NCI-H2081 treated with DMSO at 0.1 percent for 48 hours (cell line): ENCODE measurements at regions not wholly inside any gene's neighbourhood (a gene's known extent, or its start where the extent isn't known, plus 50 kb on each side); places are given as distances from the start of the nearest gene placed in this dataset.

Experiments
- DNase-seq: peaks from one replicate; lab custom pipeline; 2025; lab: John Stamatoyannopoulos, UW

- no peak for DNase-seq
These were observed 618.3 kb upstream of the PCDH20 start for GRCh38 chr13:62033934-62034333.

GRCh38 chr13:62022369-62022768, 606.7 kb upstream of the PCDH20 start:
- DNase-seq, result no peak

DNA sequence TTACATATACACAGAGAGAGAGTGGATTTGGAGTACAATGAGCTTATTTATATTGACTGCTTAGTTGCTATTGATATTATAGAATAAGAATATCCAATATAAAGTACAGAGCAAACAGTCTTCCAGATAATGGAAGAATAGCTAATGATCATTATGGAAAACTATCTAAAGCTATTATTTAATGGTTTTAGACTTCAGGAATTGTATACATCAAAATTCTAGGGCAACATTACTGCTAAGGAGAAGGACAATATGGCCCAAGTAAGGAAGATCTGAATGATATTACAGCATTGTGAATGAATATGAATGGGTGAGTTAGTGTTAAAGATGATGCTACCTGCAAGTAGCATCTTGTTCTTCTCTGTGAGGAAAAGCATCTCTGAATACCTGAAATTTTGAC, 604.2 kb upstream of the PCDH20 start:
- DNase-seq, result no peak

- DNase-seq, result peak; percentile 6
These were observed 598.6 kb upstream of the PCDH20 start for GRCh38 chr13:62014299-62014698.

GRCh38 chr13:62003452-62003851, 587.8 kb upstream of the PCDH20 start:
- no peak for DNase-seq

- DNase-seq, result no peak
These were observed 578.5 kb upstream of the PCDH20 start for GRCh38 chr13:61994174-61994573.

DNA sequence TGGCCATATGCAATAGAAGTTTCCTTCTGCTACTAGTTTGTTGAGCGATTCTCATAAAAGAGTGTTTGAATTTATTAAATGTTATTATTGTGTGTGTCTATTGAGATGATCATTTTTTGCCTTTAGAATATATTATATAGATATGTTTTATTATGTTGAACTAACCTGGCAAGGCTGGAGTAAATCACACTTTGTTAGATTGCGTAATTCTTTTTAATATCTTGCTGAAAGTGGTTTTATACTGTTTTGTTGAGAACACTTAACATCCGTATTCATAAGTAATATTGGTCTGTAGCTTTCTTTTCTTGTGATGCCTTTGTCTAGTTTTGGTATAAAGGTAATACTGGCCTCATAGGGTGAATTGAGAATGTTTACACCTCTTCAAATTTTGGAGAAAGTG, 574.3 kb upstream of the PCDH20 start:
- DNase-seq, result no peak

- no peak for DNase-seq
These were observed 573.2 kb upstream of the PCDH20 start for GRCh38 chr13:61988810-61989209.

GRCh38 chr13:61975001-61975400, 559.4 kb upstream of the PCDH20 start:
- no peak for DNase-seq

DNA sequence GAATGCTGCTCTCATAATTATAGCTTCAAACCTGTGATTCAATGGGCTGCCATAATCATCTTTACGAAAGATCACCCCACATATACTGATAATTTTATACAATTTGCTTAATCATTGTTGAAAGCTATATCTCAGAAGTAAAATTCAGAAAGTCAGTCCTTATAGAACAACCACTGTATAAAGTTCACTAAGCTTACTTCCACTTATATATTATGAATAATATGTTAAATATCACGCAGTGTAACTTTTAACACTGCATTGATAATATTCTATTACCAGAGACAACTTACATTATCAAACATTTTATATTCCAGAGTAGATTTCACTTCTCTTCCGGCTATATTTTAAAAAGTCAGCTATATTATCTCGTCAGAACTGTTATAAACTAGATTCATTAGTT, 550.1 kb upstream of the PCDH20 start:
- no peak for DNase-seq

DNA sequence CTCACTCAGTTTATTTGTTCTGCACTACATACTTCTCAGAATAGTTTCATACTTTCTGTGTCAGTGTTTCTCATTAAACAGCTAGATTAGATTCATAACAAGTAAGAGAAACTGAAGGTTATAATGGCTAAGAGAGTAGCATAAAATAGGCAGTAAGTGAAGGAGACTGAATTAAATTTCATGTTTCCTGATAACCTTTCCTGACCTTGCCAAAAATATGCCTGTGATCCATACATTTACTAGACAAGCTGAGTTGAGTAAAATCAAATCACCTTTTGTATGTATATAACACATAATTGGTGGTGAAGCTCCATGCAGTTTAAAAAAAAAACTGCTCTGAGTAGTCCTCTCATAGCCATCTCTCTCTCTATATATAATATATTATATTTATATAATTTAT, 545.3 kb upstream of the PCDH20 start:
- DNase-seq, result no peak

GRCh38 chr13:61954092-61954491, 538.4 kb upstream of the PCDH20 start:
- DNase-seq, result peak; percentile 3

DNA sequence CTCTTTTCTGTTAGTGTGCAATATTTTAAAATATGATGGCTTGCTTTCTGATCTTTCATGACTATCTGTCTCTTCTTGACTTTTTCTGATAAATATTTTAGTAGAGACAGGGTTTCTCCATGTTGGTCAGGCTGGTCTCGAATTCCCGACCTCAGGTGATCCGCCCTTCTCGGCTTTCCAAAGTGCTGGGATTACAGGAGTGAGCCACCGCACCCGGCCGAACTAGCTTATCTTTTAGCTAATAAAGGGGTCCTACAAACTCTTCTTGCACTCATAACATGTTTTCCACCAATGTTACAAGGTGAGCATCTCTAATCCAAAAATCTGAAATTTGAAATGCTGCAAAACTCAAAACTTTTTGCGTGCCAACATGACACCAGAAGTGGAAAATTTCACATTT, 535.2 kb upstream of the PCDH20 start:
- DNase-seq, result no peak

DNA sequence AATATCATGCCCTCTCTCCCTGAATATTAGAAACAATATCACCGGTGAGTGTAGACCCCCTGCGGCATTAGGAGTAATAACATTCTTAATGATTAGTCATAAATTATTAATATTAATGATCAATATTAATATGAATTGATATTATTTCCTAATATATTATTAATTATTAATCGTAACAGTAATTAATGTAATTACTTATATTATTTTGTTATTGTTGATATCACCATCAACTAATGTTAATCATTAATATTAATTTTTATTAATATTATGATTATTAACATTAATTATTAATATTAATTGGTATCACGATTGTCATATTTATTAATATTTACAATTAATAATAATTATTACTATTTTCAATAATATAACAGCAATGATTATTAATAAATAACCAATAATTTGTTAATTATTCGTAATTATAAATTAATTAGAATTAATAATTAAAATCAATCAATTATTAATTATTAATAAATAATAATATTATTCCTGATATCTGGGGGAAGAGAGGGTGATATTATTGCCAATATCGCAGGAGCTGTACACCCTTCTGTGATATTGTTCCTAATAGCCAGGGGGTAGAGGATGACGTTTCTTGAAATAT, 528.8 kb upstream of the PCDH20 start:
- no peak for DNase-seq

DNA sequence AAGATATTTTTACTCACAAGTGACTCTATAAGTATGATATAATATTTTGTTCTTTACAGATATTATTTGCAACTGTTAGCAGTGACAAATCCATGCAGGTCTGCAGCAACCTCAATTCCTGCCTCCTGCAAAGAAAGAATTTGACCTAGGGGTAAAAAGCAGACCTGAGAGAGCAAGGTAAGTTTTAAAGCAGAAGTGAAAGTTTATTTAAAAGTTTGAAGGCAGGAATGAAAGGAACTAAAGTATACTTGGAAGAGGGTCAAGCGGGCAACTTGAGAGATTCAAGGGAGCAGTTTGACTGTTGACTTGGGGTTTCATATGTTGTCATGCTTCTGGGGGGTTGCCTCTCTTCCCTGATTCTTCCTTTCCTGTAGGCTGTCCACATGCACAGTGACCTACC, 520.1 kb upstream of the PCDH20 start:
- no peak for DNase-seq

- no peak for DNase-seq
These were observed 512.0 kb upstream of the PCDH20 start for GRCh38 chr13:61927648-61928047.

- DNase-seq, result no peak
These were observed 503.2 kb upstream of the PCDH20 start for GRCh38 chr13:61918841-61919240.

DNA sequence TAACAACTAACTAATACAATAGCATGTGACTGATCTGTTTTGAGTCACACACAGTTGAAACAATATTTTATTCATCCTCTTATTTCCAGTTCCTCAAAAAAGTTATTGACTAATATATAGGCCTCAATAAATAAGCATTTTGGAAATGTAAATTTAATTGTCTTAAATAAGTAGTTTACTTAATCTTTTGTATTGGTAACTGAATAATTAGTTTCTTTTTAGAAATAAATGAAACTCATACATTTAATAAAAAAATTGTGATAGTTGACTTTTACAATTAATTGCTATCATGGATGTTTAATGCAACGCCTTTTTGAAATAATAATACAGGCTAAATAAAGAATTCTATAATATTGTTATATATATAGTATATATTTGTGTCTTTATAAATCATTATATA, 500.8 kb upstream of the PCDH20 start:
- no peak for DNase-seq

- no peak for DNase-seq
These were observed 497.5 kb upstream of the PCDH20 start for GRCh38 chr13:61913183-61913582.

- DNase-seq, result no peak
These were observed 493.4 kb upstream of the PCDH20 start for GRCh38 chr13:61908906-61909615.

DNA sequence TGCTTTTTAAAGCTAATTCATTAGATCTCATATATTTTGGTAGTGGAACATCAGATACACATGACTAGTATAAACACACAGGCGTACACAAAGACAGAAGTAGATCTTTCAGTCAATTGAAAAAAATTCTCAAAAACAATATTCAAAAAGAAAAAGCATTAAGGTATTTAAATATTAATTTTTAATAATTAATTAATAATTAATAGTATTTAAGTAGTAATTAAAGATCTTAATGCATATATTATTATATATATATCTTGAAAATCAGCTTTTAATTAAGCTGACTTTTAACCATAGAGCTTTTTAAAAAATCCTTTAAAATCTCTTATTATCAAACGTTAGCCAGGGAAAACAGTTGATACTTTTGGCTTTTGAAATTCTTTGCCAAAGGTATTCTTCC, 489.4 kb upstream of the PCDH20 start:
- no peak for DNase-seq

GRCh38 chr13:61901946-61902541, 486.4 kb upstream of the PCDH20 start:
- DNase-seq, result no peak

GRCh38 chr13:61900033-61900432, 484.4 kb upstream of the PCDH20 start:
- DNase-seq, result no peak

GRCh38 chr13:61898207-61898606, 482.6 kb upstream of the PCDH20 start:
- no peak for DNase-seq
